SK-N-MC (cell line): ENCODE measurements at regions not wholly inside any gene's neighbourhood (a gene's known extent, or its start where the extent isn't known, plus 50 kb on each side); places are given as distances from the start of the nearest gene placed in this dataset.

Experiments
- DNase-seq: peaks from one replicate; pipeline ENCODE4 v3.0.0-alpha.2; 2011; ENCODE audit warnings: low read depth, low spot score
- H3K27ac ChIP-seq: fragments of 200-600 bp; sonication (generic); 2 replicates; pipeline ENCODE4 v1.5.1; 2016; ENCODE audit warnings: mixed run types
- H3K36me3 ChIP-seq: fragments of 200-600 bp; sonication (generic); 2 replicates; pipeline ENCODE4 v1.6.1; 2017; ENCODE audit warnings: antibody characterized with exemption, low read length, mixed read lengths; ENCODE audit not compliant: insufficient read depth
- H3K4me3 ChIP-seq: fragments of 200-600 bp; sonication (generic); 2 replicates; pipeline ENCODE4 v1.5.1; 2016
- H3K9ac ChIP-seq: fragments of 200-600 bp; sonication (generic); 2 replicates; pipeline ENCODE4 v1.8.0; 2017; ENCODE audit warnings: mixed run types, mixed read lengths; ENCODE audit not compliant: insufficient read length
- H3K9me3 ChIP-seq: fragments of 200-600 bp; sonication (generic); 2 replicates; pipeline ENCODE4 v1.6.1; 2017; ENCODE audit warnings: low read depth, mild to moderate bottlenecking, antibody characterized with exemption, low read length, moderate library complexity, mixed read lengths
- EZH2 ChIP-seq: fragments of 200-600 bp; sonication (generic); IDR thresholded peaks from one replicate; pipeline ENCODE4 v1.6.1; 2017; ENCODE audit warnings: antibody characterized with exemption
- FOXP2 ChIP-seq: optimal IDR thresholded peaks from 2 replicates; pipeline ENCODE3; 2011; ENCODE audit warnings: mild to moderate bottlenecking, moderate library complexity; ENCODE audit not compliant: insufficient read depth; ENCODE audit errors: extremely low read length, control extremely low read depth
- POLR2AphosphoS5 ChIP-seq: IDR thresholded peaks from 2 replicates; pipeline ENCODE4 v1.6.1; 2012; ENCODE audit warnings: mild to moderate bottlenecking, low read depth, low read length, borderline replicate concordance

DNA sequence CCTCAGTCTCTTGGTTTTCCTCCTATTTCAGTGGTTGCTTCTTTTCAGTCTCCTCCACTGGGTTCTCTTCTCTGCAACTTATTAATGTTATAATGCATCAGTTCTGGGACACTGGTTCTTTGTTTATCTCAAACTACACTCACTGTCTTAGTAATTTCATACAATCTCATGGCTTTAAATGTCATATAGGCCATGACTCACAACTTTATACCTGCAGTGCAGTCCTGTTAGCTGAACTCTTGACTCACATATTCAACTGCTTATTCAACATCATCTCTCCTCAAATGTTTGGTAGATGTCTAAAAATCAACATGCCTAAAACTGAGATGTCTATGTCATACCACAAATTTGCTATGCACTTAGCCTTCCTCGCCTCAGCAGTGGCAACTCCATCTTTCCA lies 101.2 kb upstream of the PALS2 start:
- Histone ChIP-seq H3K36me3 (no peaks in the 10 kb centered on the region), H3K27ac (no peak overlapping the region), H3K9ac (no peak overlapping the region), H3K9me3 (no peaks in the 10 kb centered on the region), H3K4me3 (no peak overlapping the region)
- no peak for DNase-seq
- TF ChIP-seq FOXP2, result no peak

DNA sequence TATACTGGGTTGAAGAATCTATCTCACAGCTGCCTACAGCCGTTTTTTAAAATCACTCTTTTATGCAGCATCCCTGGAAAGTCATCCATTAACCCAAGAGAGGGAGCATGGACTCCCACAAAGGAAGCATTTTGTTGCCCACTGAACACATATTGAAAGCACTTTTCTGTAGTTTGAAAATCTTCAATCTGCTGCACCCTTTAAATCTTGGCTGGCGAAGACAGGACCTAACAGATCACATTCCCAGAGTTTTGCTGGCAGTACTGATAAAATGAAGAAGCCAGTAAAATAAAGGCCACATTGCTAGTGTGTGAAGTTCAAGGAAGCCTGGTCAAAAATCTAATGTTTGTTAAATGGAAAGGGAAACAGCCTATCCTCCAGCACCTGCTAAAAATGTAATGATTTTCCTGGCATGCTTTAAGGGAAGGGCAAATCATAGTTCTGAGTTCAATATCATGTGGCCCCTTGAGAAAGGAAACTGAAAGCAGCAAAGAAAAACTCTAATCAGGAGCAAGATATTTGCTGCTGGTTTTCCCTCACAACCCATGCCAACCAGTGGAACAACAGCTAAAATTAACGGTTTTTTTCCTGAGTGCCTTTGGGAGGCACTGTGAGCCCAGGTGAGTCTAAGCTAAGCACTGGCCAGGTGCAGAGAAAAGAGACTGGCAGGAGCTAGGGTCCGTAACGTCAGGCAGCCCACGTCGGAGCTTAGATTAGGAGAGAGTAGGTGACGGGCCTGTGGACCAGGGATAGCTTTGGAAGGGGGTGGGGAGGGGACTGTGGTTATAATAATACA lies 97.9 kb upstream of the PALS2 start:
- Histone ChIP-seq H3K4me3 (no peak overlapping the region), H3K9me3 (no peaks in the 10 kb centered on the region), H3K36me3 (no peaks in the 10 kb centered on the region), H3K27ac (no peak overlapping the region), H3K9ac (no peak overlapping the region)
- TF ChIP-seq EZH2 (no peak), POLR2AphosphoS5 (no peak), FOXP2 (no peak)
- no peak for DNase-seq

DNA sequence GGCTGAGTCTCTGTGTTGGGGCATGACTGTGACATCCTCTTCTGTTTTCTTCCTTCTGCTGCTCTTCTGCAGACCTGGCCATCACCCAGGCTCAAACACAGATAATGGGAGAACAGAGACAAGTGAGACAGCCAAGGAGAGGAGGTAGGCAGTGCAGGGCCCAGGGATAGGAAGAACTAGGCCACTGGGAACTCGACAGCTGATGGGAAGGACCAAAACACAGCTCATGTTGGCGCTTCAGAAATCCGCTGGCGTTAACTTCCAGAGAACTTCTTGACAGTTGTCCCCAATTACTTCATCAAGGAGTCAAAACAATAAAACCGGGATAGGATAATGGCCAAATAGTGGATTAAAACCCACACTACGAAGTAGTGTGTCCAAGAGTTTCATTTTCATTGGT lies 97.0 kb upstream of the PALS2 start:
- Histone ChIP-seq H3K9me3 (no peaks in the 10 kb centered on the region), H3K9ac (no peak overlapping the region), H3K27ac (no peak overlapping the region), H3K36me3 (no peaks in the 10 kb centered on the region), H3K4me3 (no peak overlapping the region)
- no peak for DNase-seq
- no peak for TF ChIP-seq POLR2AphosphoS5
- TF ChIP-seq EZH2, result no peak
- TF ChIP-seq FOXP2, result no peak

DNA sequence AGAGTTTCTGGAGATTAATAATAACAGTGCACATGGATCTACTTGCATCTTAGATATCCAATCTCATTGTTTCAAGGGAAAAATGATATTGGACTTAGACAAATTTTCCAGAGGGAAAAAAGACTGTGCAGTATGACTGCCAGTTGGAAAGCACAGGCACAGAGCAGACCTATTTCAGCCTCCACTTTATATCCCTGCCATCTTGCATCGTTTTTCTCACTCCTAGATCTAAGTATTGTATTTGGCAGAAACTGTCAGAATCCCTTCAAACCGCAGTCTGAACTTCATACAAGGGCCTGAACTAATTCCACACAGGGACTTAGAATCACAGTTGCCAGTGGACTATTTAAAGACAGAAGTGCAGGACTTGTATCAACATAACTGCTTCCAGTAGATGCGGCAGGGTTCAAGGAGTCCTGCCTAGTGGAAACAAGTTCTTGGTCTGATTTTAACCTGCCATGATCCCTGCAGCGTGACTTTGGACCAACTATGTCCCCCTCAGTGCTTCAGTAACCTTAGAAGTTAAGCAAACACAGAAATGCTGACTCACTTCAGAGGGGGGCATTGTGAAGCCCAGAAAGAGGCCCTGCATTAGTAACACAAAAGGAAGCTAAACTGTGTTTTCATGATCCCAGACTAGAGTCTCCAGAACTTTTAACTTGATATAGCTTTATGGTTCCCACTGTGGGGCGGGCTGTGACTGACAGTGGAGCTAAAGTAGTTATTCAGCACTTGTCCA lies 95.7 kb upstream of the PALS2 start:
- H3K36me3 ChIP-seq, result no peaks in the 10 kb centered on the region
- H3K9me3 ChIP-seq, result no peaks in the 10 kb centered on the region
- H3K4me3 ChIP-seq, result no peak overlapping the region
- H3K27ac ChIP-seq, result peak overlapping the region; percentile 67; the same call in 1 of the 2 replicates
- no peak for TF ChIP-seq EZH2
- DNase-seq, result no peak
- H3K9ac ChIP-seq, result no peak overlapping the region

DNA sequence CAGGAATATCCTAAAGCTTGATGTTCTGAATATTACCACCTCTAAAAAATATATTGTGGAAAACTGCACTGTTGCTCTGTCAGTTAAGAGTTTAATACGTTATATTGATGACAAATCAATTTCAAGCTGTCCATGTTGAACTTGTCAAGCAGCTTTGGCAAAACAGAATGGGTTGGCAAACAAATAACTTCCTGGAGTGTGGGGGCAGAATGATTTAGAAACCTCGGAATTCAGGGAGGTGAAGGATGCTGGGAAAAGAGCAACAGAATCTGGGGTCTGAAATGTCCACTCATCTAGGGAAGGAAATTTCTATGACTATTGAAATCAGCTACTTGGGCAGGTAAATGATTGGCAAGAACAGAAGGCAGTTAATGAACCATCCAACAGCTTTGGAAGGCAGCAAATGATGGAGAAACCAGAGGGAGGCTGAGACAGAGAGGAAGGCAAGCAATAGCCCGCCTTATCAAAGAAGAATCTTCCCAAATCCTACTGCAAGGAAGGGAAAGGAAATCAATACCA lies 95.1 kb upstream of the PALS2 start:
- Histone ChIP-seq H3K9ac (no peak overlapping the region), H3K27ac (peak overlapping the region; percentile 67; the same call in 1 of the 2 replicates), H3K4me3 (no peak overlapping the region), H3K36me3 (no peaks in the 10 kb centered on the region), H3K9me3 (no peaks in the 10 kb centered on the region)
- TF ChIP-seq POLR2AphosphoS5, result no peak
- DNase-seq, result no peak

DNA sequence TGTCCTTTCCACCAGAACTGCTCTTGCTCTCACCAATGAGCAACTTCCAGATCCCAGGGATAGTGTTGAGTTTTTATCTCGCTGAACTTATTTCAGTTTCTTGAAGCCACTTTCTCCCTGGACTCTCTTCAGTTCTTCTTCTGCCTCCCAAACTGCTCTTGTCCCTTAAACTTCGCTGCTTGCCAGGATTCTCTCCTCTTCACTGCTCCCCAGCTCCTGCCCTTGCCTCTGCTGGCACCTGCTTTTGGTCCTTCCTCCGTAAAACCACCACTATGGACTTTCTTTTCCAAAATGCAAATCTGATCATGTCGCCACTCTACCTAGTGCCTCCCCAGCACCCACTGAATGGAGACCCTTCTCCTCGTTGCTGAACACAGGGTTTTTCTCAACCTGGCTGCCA lies 92.8 kb upstream of the PALS2 start:
- no peak for DNase-seq
- Histone ChIP-seq H3K9me3 (no peaks in the 10 kb centered on the region), H3K36me3 (no peaks in the 10 kb centered on the region), H3K27ac (no peak overlapping the region), H3K4me3 (no peak overlapping the region), H3K9ac (no peak overlapping the region)
- TF ChIP-seq EZH2, result no peak
- TF ChIP-seq POLR2AphosphoS5, result no peak
- TF ChIP-seq FOXP2, result no peak

DNA sequence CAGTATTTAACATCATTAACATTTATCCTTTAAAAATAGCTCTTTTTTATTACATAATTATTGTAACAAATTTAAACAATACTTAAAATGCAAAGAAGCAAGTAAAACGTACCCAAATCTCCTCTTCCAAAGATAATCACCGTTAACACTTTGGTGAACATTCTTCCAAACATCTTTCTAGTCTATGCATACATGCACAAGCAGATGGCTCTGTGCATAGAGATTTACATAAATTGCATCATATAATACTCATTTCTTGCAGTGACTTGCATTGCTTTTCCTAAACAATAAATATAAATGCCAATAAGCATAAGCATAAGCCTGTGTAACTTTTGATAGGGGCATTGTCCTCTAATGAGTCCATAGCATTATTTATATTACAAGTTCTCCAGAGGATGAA lies 89.4 kb upstream of the PALS2 start:
- H3K4me3 ChIP-seq, result no peak overlapping the region
- DNase-seq, result no peak
- TF ChIP-seq FOXP2 (no peak), POLR2AphosphoS5 (no peak), EZH2 (no peak)
- no peak overlapping the region for H3K27ac ChIP-seq
- no peaks in the 10 kb centered on the region for H3K9me3 ChIP-seq
- no peaks in the 10 kb centered on the region for H3K36me3 ChIP-seq
- no peak overlapping the region for H3K9ac ChIP-seq

DNA sequence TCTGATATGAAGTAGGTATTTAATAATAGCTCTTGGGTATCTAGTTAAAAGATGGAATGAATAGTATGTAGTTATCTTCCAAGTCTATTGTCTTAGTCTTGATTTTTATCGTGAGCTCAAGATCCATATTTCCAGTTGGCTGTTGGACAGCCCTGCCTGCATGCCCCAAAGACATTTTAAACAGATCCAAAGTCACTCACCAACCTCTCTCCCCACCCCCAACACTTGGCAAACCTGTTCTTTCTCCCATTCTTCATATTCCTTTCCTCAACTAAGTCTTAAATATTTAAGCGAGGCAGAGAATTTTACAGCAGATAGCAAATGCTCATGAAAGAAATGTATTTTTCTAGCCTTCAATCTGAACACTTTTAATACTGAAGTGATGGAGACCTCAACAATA lies 80.7 kb upstream of the PALS2 start:
- H3K4me3 ChIP-seq, result no peak overlapping the region
- TF ChIP-seq POLR2AphosphoS5 (no peak), FOXP2 (no peak), EZH2 (no peak)
- H3K36me3 ChIP-seq, result no peaks in the 10 kb centered on the region
- no peak overlapping the region for H3K27ac ChIP-seq
- no peaks in the 10 kb centered on the region for H3K9me3 ChIP-seq
- DNase-seq, result no peak
- no peak overlapping the region for H3K9ac ChIP-seq
